HG03196 (cell line): ENCODE measurements at regions not wholly inside any gene's neighbourhood (a gene's known extent, or its start where the extent isn't known, plus 50 kb on each side); places are given as distances from the start of the nearest gene placed in this dataset.
"Not testable (repeated sequence)": the region's sequence is repeated elsewhere in the genome, so short reads cannot be mapped to it uniquely, and the experiment has no call there.

Experiments
- ATAC-seq: cut with Tn5 transposase; IDR thresholded peaks from one replicate; pipeline ENCODE4 v1.9.1; 2021; ENCODE audit not compliant: unreplicated experiment

DNA sequence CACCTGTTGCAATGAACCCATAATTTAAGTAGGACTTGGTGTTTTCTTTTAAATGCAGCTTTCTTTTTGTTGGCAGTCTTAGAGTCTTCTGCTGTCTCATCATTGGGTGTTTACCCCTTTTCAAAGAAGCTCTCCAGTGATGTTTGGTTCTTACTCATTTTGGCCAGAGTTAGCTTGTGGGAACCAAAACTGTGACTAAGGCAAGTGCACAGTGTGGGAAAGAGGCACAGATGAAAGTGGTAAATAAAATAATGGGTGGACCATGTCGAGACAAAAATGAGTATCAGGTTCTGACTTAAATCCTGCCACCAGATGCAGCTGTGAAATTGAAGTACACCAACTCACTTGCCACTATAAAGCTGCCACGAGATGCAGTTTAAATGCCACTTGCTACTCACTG, 615.4 kb upstream of the MIS18BP1 start:
- peak; percentile 81 for ATAC-seq

DNA sequence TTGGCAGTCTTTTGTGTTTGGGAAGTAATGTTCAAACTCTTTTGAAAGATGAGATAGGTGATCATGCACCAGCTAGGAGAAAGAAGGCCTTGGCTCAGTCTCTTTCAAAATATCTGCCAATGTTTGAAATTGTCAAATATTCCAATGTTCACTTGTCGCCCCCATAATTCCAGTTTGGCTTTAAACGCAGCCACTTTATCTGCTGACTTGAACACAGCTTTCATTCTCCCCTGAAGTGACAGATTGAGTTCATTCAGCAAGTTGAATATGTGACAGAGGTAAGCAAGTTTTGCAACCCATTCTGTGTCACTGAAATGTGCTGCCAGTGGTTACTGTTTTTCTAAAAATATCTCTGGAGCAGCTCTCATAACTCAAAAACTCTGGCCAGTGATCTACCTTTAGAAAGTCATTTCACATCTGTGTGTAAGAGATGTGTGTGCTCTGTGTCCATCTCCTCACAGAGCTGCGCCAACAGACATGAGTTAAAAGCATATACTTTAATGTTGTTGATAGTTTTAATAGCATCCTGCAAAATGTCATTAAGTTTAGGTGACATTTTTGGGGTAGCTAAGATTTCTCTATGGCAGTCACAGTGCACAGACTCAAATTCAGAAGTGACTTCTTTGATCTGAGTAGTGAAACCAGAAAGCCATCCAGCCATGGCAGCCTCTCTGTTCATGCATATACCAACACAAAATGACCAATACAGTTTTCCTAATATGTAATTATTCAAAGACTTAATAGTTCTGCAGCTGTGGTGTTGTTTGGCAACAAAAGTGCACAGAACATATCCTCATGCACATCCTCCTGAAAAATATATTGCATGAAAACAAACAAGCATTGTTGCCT, 614.3 kb upstream of the MIS18BP1 start:
- peak; percentile 56 for ATAC-seq

DNA sequence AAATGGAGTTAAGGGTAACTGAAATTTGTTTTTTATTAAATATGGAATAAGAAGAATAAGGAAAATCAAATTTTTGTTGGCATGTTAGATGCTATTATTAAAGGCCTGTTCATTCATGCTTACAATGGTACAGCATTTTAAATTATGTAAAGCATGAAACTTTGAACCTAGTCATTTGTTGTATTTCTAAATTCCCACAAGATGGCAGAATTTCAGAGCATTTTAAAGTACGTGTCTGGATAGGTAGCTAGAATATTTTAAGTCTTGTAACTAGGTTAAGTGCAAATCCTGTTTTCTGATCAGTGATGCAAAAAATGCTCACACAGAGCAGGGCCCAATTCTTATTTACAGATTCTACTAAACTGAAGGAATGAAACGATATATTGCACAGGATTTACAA, 585.6 kb upstream of the MIS18BP1 start:
- no peak for ATAC-seq

DNA sequence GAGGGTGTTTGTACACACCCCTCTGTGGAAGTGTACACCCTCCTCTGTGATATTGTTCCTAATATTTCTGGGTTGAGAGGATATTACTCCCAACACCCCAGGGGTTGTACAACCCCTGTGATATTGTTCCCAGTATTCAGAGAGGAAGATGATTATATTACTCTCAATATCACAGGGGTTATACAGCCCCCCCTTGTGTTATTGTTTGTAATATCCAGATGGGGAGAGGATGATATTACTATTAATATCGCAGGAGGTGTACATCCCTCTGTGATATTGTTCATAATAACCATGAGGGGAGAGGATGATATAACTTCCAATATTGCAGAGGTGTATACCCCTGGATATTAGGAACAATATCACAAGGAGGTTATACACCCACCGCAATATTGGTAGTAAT, 566.1 kb upstream of the MIS18BP1 start:
- ATAC-seq, result no peak

DNA sequence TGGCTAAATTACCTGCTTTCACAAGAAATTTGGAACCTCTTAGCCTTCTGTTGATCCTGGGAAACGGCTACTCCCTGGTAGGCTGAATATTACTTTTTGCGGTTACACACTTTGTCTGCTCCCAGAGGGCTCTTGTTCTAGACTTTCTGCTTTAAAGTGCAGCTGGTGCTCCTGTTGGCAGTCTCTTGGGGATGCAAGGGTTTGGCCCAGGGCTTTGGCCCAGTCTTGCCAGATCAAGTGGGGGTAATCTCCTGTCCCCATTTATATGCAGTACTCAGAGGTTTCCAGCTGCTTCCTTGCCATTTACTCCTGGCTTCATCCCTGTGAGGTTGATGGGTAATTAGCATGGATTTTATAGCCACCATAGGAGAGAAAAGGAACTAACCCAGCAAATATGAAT, 558.2 kb upstream of the MIS18BP1 start:
- ATAC-seq, result no peak

DNA sequence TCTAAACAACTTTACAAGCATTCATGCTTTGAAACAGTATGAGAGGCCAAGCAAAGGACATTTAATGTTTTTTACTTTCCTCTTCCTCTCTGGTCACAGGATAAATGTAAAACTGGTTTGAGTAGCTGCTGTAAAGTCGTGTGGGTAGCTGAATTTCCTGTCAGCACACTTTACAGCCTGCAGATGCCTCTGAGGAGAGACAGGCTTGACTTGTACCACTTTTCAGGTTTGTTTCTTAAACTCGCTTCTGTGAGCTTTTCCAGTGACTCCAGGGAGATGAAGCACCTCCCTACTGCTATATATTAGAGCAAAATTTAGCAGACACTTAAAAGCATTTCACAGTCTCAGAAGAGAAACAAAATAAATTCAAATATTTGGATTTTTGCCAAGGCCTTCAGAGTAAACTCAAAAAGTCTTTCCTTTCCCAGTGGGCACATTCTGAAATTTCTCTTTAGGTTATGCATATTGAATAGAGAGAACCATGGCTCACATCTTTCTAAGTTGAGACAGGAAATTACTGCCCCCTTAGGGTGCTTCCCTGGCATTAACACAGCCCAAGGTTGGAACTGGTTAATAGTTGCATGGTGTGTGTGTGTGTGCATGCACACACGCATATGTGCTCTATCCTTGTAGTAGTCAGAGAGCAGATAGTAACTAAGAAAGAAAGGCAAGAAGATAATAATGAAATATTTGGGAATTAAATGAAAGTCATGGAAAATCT, 557.3 kb upstream of the MIS18BP1 start:
- ATAC-seq, result no peak

DNA sequence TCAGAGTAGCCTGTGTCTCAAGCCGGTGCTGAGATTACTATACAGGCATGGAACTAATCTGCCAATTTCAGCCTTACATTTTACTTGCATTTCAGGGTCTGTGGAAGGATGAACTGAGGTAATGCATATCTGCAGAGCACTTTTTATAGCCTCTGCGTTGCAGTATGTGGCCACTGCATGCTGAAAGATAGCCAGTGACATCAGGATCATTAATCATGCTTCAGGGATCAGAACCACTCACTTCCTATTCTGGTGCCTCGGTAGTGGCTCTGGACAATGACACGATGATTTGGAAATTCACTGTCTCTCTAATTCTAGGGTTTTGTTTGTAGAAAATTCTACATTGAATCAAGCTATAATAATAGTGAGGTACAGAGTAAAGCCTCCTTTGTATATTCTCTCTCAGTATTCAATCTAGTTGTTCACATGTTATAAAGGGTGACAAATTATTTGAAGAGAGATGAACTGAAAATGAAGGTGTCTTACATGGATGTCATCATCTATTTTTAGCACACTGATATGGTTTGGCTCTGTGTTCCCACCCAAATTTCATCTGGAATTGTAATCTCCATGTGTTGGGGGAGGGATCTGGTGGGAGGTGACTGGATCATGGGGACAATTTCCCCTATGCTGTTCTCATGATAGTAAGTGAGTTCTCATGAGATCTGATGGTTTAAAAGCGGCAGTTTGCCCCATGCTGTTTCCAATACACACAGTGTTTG, 554.3 kb upstream of the MIS18BP1 start:
- no peak for ATAC-seq

DNA sequence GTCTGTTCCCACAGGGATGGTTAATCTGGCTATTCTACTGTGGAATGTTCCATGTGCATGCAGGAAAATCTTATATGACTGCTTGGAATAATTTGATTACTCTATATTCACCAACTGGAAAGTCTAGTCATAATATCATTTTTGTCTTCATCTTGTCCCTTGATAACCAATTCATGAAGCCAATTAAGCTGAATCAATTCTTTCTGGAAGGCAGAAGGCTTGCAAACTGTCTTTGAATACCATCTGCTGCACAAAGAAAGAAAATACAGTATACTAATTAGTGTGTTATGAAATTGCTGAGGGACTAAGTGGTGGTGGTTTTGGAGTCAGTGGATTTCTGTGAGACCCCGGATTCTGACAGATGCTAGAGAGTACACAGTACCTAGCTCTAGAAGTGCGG, 546.5 kb upstream of the MIS18BP1 start:
- ATAC-seq, result no peak

DNA sequence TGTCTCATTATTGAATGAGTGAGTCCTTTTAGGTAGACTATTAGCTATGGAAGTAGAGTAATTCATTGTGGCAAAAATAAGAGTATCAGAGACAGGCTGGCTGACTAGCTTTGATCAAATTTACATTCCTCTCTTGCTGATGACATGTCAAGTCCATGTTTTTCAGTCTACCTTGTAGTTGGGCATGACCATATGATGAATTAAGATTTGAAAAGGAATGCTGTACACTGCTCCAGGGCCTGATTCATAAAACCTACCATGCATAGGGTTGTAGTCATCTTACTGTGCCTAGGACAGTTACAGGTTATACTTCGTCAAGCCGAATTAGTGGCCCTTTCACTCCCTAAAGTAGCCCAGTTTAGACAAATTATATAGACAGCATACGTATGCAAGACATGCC, 545.7 kb upstream of the MIS18BP1 start:
- no peak for ATAC-seq

DNA sequence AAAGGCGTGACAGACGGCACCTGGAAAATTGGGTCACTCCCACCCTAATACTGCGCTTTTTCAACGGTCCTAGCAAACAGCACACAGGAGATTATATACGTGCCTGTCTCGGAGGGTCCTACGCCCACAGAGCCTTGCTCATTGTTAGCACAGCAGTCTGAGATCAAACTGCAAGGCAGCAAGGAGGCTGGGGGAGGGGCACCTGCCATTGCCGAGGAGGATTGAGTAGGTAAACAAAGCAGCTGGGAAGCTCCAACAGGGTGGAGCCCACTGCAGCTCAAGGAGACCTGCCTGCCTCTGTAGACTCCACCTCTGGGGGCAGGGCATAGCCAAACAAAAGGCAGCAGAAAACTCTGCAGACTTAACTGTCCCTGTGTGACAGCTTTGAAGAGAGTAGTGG, 543.0 kb upstream of the MIS18BP1 start:
- not testable (repeated sequence) for ATAC-seq

DNA sequence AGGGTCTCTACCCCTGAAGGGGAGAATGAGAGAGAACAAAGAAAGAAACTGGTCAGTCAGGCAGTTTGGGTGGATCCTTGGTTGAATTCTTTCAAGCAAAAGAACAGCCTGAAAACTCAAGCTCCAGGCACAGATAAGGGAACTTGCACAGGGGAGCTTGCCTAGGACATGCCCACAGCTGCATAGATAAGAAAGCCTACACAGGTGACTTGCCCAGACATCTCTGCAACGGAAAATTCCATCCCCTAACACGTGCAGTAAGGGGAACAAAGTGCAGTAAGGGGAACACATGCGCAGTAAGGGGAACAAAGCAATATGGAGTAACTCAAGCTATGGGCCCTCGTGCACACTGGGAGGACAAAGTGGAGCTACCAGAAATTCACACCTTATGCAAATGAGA, 540.1 kb upstream of the MIS18BP1 start:
- no peak for ATAC-seq

DNA sequence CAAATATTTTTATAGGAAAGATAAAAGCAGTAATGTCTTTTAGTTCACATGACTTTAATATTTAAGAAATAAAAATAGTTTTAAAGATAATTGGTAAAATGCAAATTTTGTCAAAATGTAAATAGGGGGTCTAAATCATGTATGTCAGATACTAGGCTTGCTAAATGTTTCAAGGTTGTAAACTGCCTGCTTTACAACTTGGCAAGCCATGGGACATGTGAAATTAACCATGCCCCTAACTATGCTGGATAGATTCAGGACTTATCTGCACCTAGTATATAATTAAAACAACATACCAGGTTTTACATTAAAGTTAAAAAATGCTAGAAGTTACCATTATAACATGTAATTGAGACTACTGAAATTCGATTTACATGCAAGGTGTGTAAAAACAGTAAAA, 537.3 kb upstream of the MIS18BP1 start:
- ATAC-seq, result no peak

DNA sequence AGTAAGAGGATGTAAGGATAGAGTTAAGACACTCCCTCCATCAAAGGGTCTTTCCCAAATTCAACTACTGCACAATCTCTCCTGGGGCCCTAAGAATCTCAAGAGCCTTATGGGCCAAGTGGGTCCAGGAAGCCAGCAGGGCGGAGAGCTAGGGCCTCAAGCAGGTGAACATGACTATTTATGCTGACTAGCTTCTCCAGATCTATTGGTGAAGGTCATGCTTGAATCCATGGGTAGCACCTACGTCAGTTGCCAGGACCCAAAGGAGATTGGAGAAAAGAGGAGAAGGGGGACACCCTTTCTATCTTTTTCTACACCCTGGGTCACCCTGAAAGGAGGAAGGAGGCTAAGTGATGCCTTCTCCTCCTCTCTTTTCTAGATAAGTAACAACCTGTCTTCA, 534.2 kb upstream of the MIS18BP1 start:
- ATAC-seq, result no peak

DNA sequence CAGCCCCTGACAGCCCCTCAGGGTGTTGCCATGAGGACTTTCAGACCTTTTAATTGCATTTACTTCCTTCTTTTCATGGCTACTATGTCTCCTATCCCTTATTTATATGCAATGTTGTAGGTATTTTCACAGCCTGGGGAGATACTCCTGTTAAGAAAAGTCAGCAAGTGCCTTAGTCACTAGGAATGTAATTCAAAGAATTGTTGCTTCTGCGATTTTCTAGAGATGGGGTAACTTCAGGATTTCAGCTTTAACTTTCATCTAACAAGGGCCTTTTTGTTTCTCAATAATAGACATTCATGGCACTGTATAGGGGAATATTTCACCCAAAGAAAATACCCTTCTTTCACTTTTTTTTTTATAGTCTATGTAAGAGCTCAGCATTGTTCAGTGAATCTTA, 533.3 kb upstream of the MIS18BP1 start:
- ATAC-seq, result no peak

DNA sequence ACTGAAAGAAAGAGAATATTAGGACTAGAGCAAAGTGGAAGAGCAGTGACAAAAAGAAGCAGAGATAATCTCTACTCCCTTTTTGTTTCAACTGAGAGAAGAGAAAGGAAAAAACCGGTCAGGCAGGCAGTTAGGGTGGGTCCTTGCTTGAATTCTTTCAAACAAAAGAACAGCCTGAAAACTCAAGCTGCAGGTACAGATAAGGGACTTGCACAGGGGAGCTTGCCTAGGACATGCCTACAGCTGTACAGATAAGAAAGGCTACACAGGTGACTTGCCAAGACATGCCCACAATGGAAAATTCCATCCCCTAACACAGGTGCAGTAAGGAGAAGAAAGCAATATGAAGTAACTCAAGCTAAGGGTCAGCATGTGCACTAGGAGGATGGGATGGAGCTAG, 532.2 kb upstream of the MIS18BP1 start:
- no peak for ATAC-seq

DNA sequence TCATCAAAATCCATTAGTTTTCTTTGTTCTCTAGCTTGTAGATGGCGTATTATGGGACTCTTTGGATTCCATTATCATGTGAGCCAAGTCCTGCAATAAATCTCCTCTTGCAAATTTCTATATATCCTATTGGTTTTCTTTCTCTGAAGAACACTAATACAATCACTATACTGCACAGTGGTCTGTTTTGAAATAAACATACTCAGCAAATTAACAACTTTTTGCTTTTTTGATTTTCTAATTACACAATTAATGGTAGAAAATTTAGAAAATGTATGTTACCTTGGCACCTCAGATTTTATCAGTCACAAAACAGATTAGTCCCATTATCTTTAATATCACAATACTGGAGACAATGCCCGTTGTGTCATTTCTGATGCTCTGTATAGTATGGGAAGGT, 513.2 kb upstream of the MIS18BP1 start:
- no peak for ATAC-seq

DNA sequence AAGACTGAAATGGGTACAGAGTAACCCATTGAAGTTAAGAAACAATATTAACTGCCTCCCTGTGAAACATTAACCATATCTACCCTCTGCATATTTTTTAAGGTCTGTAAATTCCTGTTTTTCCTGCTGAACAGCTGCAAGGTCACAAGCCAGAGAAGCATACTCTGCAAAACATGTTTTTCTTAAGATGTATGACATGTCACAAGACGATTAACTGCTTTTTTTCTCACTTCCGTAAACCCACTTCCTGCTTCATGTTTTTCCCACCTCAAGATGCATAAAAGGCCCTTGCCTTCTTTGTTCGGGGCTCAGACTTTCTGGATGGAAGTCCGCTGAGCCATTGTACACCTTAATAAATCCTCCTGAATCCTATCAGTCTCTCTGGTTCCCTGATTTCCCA, 504.7 kb upstream of the MIS18BP1 start:
- no peak for ATAC-seq

DNA sequence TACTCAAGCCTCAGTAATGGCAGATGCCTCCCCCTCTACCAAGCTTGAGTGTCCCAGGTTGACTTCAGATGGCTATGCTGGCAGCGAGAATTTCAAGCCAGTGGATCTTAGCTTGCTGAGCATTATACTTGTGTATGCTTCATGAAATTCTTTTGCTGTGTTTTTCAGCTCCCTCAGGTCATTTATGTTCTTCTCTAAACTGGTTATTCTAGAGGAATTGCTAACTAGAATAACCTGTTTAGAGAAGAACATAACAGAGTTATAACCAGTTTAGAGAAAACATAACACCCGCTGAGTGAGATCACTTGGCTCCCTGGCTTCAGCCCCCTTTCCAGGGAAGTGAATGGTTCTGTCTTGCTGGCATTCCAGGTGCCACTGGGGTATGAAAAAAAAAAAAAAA, 503.4 kb upstream of the MIS18BP1 start:
- not testable (repeated sequence) for ATAC-seq

DNA sequence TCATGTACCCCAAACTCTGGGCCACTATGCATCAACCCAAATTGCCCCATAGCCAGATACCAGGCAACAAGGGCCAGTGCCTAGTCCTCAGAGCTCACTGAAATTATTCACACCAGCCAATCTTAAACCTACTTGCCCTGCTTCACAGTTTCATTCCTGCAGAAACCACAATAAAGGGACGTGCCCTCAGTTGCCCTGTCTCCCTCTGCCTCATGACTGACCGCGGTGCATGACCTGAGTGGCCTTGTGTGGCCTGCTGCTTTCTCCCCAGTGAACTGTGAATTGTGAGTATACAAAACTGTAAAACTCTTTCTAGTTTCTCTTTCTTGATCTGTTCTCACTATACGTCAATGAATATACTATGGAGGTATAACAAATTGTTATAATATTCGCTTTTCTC, 490.9 kb upstream of the MIS18BP1 start:
- no peak for ATAC-seq

DNA sequence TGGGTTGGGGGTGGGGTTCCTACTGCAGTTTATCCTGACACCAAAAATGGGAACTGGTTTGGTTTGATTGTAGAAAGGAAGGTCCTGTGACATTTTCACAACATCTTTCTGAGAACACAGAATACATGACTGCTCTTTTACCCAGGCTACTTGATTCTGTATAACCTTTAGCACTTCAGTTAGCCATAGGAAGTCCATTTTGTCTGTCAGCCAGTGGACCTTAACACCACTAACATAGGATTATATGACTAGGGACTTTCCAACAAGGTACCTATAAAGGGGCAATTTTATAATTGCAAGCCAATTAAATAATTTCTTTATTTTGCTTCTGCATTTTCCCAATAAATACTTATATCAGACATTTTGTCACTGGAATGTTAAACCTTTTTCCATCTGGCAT, 489.2 kb upstream of the MIS18BP1 start:
- ATAC-seq, result no peak

DNA sequence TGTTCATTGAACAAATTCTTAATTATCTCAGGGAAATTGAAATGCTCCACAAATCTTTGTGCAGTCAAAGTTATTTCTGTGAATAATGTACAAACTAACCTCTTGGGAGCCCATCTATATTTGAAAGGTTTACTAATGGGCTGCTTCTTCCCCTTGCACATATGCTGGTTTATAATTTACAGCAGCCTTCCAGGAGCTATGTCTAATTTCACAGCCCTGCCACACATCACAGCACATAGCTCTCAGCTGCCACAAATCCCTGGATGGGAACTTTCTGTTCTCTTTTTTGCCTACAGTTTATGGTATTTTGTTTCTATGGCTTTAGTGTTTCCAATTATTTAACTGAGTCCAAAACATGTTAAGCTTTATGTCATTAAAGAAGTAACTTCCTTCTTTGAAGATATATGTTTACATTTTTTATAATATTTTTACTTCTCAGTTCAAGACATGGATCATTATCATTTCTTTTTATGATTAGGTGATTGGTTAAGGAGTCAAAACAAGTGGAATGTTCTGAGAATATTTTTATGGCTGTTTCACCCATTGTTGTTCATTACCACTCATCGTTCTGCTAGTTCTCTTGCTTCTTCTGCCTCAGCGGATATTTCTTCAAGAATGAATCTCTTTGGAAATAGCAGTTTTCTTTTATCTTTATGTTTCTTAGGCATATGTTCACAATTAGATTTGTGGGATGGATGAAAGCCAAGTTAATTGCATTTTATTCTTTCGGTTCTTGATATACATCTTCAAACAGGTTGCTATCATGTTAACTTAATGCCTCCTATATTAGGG, 475.6 kb upstream of the MIS18BP1 start:
- ATAC-seq, result no peak
